ENCODE measurements at regions not wholly inside any gene's neighbourhood (a gene's known extent, or its start where the extent isn't known, plus 50 kb on each side); places are given as distances from the start of the nearest gene placed in this dataset.

- no peak for ATAC-seq
- no peaks in the 10 kb centered on the region for H3K4me1 Mint-ChIP-seq (ENCODE audit: low read depth)
- intact Hi-C loops (cut with micrococcal nuclease), result no loop called here
- peaks cover 17% of the 10 kb centered on the region for H3K9me3 Mint-ChIP-seq
- H3K4me3 Mint-ChIP-seq, result no peak overlapping the region
- DNase-seq, result no peak
- H3K27me3 Mint-ChIP-seq, result no peaks in the 10 kb centered on the region
- H3K27ac Mint-ChIP-seq, result no peak overlapping the region
- ChIA-PET CTCF (no interaction called here), POLR2A (no interaction called here)
- no peak for TF ChIP-seq CTCF (IDR thresholded peaks at IDR 0.05)
- no peaks in the 10 kb centered on the region for H3K36me3 Mint-ChIP-seq (ENCODE audit: low read depth)
Observed at GRCh38 chr16:76106647-76107046, 170.6 kb upstream of the CNTNAP4 start.

GRCh38 chr16:76108460-76108859 lies 168.7 kb upstream of the CNTNAP4 start:
- no peaks in the 10 kb centered on the region for H3K27me3 Mint-ChIP-seq
- CTCF ChIA-PET, result no interaction called here
- DNase-seq (no peak), ATAC-seq (no peak)
- H3K4me3 Mint-ChIP-seq, result no peak overlapping the region
- intact Hi-C loops (cut with micrococcal nuclease), result no loop called here
- H3K9me3 Mint-ChIP-seq, result peaks cover 10% of the 10 kb centered on the region
- no peaks in the 10 kb centered on the region for H3K36me3 Mint-ChIP-seq (ENCODE audit: low read depth)
- H3K4me1 Mint-ChIP-seq (ENCODE audit: low read depth), result no peaks in the 10 kb centered on the region
- H3K27ac Mint-ChIP-seq, result no peak overlapping the region
- POLR2A ChIA-PET, result no interaction called here
- TF ChIP-seq CTCF (IDR thresholded peaks at IDR 0.05), result no peak

- Mint-ChIP-seq H3K27ac (no peak overlapping the region), H3K4me3 (no peak overlapping the region), H3K36me3 (ENCODE audit: low read depth) (no peaks in the 10 kb centered on the region), H3K4me1 (ENCODE audit: low read depth) (no peaks in the 10 kb centered on the region), H3K27me3 (no peaks in the 10 kb centered on the region), H3K9me3 (peaks cover 6% of the 10 kb centered on the region)
- ChIA-PET POLR2A (no interaction called here), CTCF (no interaction called here)
- DNase-seq (no peak), ATAC-seq (no peak)
- intact Hi-C loops (cut with micrococcal nuclease), result no loop called here
- TF ChIP-seq CTCF (IDR thresholded peaks at IDR 0.05), result no peak
Observed at GRCh38 chr16:76114681-76115080, 162.5 kb upstream of the CNTNAP4 start.

GRCh38 chr16:76118344-76118743 lies 158.9 kb upstream of the CNTNAP4 start:
- TF ChIP-seq CTCF (IDR thresholded peaks at IDR 0.05), result no peak
- CTCF ChIA-PET, result no interaction called here

GRCh38 chr16:76121636-76122035 lies 155.6 kb upstream of the CNTNAP4 start:
- H3K27me3 Mint-ChIP-seq, result no peaks in the 10 kb centered on the region
- no peak overlapping the region for H3K4me3 Mint-ChIP-seq
- POLR2A ChIA-PET, result no interaction called here
- no peaks in the 10 kb centered on the region for H3K4me1 Mint-ChIP-seq (ENCODE audit: low read depth)
- CTCF ChIA-PET, result no interaction called here
- no peak for TF ChIP-seq CTCF (IDR thresholded peaks at IDR 0.05)
- intact Hi-C loops (cut with micrococcal nuclease), result no loop called here
- ATAC-seq, result no peak
- no peaks in the 10 kb centered on the region for H3K9me3 Mint-ChIP-seq
- H3K27ac Mint-ChIP-seq, result no peak overlapping the region
- H3K36me3 Mint-ChIP-seq (ENCODE audit: low read depth), result no peaks in the 10 kb centered on the region
- no peak for DNase-seq

More at GRCh38 chr16:76118344-76118743, 158.9 kb upstream of the CNTNAP4 start:
- Mint-ChIP-seq H3K4me3 (no peak overlapping the region), H3K9me3 (peaks cover 3% of the 10 kb centered on the region), H3K27me3 (no peaks in the 10 kb centered on the region), H3K4me1 (ENCODE audit: low read depth) (no peaks in the 10 kb centered on the region), H3K27ac (no peak overlapping the region), H3K36me3 (ENCODE audit: low read depth) (no peaks in the 10 kb centered on the region)
- DNase-seq (no peak), ATAC-seq (no peak)
- POLR2A ChIA-PET, result interaction anchor here (1.1 kb wide), 1 partner anchor 15 kb away, joined by 3 read pairs; no protein-coding TSS in a partner anchor
- intact Hi-C loops (cut with micrococcal nuclease), result no loop called here

All from activated CD8-positive, alpha-beta T cell treated with anti-CD3 and anti-CD28 coated beads for 36 hours (primary cell).